ENCODE measurements at regions not wholly inside any gene's neighbourhood (a gene's known extent, or its start where the extent isn't known, plus 50 kb on each side); places are given as distances from the start of the nearest gene placed in this dataset.

DNA sequence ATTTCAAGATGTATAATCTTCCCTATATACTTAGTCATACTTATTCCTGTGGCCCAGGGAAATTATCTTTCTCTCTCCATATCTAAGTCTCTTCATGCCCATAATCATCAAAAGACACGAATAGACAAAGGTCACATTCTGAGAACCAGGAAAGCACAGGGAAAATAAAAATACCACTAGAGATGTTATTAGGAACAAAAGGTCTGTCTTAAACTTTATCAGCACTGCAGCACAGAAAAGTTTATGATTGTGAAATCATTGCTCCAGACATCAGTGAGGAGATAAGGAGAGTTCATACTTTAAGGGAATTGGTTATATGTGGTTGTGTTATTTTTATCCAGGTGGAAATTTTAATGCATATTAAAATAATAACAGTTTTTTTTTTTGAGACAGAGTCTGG lies 974.6 kb upstream of the CELF2 start:
- H3K27me3 Mint-ChIP-seq = peaks cover 2 to 10% of the 10 kb centered on the region in 2 donors
- no peak for DNase-seq
- no peak for ATAC-seq (replicated peaks in 1 of 4)
- Histone ChIP-seq H3K27me3 (replicated peaks in 1 of 2; ENCODE audit: control insufficient read depth in 2 of 2, extremely low read depth in 1 of 2, insufficient read depth in 2 of 2, low read length in 1 of 2) (no peaks in the 10 kb centered on the region), H3K36me3 (ENCODE audit: control insufficient read depth in 2 of 2, extremely low read depth in 1 of 2, insufficient read depth in 1 of 2, low read length in 1 of 2) (no peaks in the 10 kb centered on the region), H3K4me3 (ENCODE audit: control insufficient read depth in 1 of 2, extremely low read depth in 1 of 2, low read length in 1 of 2) (no peak overlapping the region), H3K4me1 (ENCODE audit: control insufficient read depth in 1 of 2, extremely low read depth in 1 of 2, insufficient read depth in 2 of 2, low read length in 2 of 2) (no peaks in the 10 kb centered on the region), H3K9me3 (no peaks in the 10 kb centered on the region), H3K27ac (ENCODE audit: low read length) (no peak overlapping the region)
- POLR2A ChIA-PET = no interaction called here
- H3K36me3 Mint-ChIP-seq = no peaks in the 10 kb centered on the region
- no peaks in the 10 kb centered on the region for H3K9me3 Mint-ChIP-seq
- H3K27ac Mint-ChIP-seq = no peak overlapping the region
- H3K4me3 Mint-ChIP-seq = no peak overlapping the region
- CTCF ChIA-PET = no interaction called here
- H3K4me1 Mint-ChIP-seq = no peaks in the 10 kb centered on the region
- no CpG with 5 or more reads among the region's 1 CpG for WGBS (ENCODE audit: insufficient coverage)

DNA sequence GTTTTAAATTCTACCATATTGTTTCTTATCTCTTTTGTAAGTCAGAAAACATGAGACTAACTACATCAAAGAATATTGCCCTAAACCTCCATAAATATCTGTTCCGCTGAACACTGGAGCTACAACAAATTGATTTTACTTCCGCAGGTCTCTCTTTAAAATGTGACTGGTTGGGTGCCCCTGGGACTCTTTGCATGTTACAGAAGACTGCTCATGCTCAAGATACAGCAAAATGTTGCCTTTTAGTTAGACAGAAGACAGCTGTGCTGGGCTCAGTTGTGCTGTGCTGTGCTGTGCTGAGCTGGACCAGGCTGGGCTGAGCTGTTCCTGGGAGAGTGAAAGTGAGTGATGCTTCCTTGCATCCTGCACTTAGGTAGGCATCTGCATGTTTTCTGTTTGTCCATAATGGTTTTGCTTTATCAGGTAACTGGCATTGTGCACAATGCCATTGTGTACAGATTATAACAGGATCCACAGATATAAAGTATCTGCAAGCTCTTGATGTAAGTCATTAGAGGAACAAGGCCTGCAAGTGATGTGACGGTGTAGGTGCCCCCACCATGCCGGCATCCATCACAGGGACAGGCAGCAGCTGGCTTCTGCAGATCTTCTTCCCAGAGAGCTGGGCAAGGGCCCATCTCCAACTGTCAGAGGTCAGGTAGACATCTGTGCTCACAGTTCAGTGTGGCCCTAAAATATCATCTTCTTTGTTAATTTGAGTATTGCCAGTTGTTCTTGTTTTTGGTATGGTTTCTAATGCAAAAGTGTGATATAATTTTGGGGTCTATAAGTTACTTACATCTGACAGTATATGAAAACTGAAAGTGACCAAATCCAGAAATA lies 972.5 kb upstream of the CELF2 start:
- Mint-ChIP-seq H3K4me3 (no peak overlapping the region), H3K27me3 (peaks cover 2 to 6% of the 10 kb centered on the region in 2 donors), H3K27ac (no peak overlapping the region), H3K36me3 (no peaks in the 10 kb centered on the region), H3K9me3 (no peaks in the 10 kb centered on the region), H3K4me1 (no peaks in the 10 kb centered on the region)
- DNase-seq (no peak), ATAC-seq (replicated peaks in 1 of 4) (no peak)
- no peaks in the 10 kb centered on the region for H3K4me1 ChIP-seq (ENCODE audit: control insufficient read depth in 1 of 2, extremely low read depth in 1 of 2, insufficient read depth in 2 of 2, low read length in 2 of 2)
- POLR2A ChIA-PET = no interaction called here
- H3K27me3 ChIP-seq (replicated peaks in 1 of 2; ENCODE audit: control insufficient read depth in 2 of 2, extremely low read depth in 1 of 2, insufficient read depth in 2 of 2, low read length in 1 of 2) = no peaks in the 10 kb centered on the region
- CTCF ChIA-PET = no interaction called here
- no peak overlapping the region for H3K27ac ChIP-seq (ENCODE audit: low read length)
- H3K4me3 ChIP-seq (ENCODE audit: control insufficient read depth in 1 of 2, extremely low read depth in 1 of 2, low read length in 1 of 2) = no peak overlapping the region
- H3K9me3 ChIP-seq = no peaks in the 10 kb centered on the region
- 100% methylated on average over 4 of the region's 4 CpGs for WGBS (ENCODE audit: insufficient coverage)
- no peaks in the 10 kb centered on the region for H3K36me3 ChIP-seq (ENCODE audit: control insufficient read depth in 2 of 2, extremely low read depth in 1 of 2, insufficient read depth in 1 of 2, low read length in 1 of 2)

DNA sequence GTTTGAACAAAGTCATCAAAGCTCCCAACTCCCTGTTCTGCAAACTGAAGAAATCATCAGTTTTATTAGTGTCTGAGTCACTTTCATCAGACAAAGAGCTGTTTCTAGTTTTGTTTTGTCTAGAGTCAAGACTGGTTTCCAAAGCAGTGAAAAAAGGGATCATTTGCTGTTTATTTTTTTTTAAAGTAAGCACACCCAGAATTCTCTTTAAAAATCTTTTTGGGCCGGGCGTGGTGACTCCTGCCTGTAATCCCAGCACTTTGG lies 972.0 kb upstream of the CELF2 start:
- Histone ChIP-seq H3K36me3 (ENCODE audit: control insufficient read depth in 2 of 2, extremely low read depth in 1 of 2, insufficient read depth in 1 of 2, low read length in 1 of 2) (no peaks in the 10 kb centered on the region), H3K4me3 (ENCODE audit: control insufficient read depth in 1 of 2, extremely low read depth in 1 of 2, low read length in 1 of 2) (no peak overlapping the region), H3K27ac (ENCODE audit: low read length) (no peak overlapping the region), H3K4me1 (ENCODE audit: control insufficient read depth in 1 of 2, extremely low read depth in 1 of 2, insufficient read depth in 2 of 2, low read length in 2 of 2) (no peaks in the 10 kb centered on the region), H3K9me3 (no peaks in the 10 kb centered on the region), H3K27me3 (replicated peaks in 1 of 2; ENCODE audit: control insufficient read depth in 2 of 2, extremely low read depth in 1 of 2, insufficient read depth in 2 of 2, low read length in 1 of 2) (no peaks in the 10 kb centered on the region)
- ATAC-seq (replicated peaks in 1 of 4) = no peak
- peaks cover 2 to 3% of the 10 kb centered on the region in 2 donors for H3K27me3 Mint-ChIP-seq
- no peak for DNase-seq
- H3K4me1 Mint-ChIP-seq = no peaks in the 10 kb centered on the region
- no peaks in the 10 kb centered on the region for H3K9me3 Mint-ChIP-seq
- H3K4me3 Mint-ChIP-seq = no peak overlapping the region
- H3K36me3 Mint-ChIP-seq = no peaks in the 10 kb centered on the region
- no CpG with 5 or more reads among the region's 2 CpGs for WGBS (ENCODE audit: insufficient coverage)
- ChIA-PET POLR2A (no interaction called here), CTCF (no interaction called here)
- H3K27ac Mint-ChIP-seq = no peak overlapping the region

DNA sequence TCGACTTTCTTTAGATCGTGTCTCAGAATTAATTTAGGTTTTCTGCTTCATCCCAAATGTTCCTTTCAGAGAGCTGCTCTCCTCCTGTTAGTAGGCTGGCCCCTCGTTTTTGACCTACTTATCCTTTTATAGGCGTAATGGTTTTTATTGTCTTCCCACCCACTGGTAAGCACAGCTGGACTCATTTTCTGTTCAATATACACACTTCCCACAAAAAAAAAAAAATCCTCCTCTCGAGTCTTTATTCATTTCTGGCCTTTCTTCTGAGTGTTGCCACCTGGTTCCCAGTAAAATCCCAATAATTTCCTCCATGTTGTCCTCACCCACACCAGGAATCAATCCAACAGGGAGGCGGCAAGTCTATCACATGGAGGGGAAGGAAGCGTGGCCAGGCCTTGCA lies 970.2 kb upstream of the CELF2 start:
- H3K36me3 Mint-ChIP-seq = no peaks in the 10 kb centered on the region
- peaks cover 3 to 7% of the 10 kb centered on the region in 2 donors for H3K27me3 Mint-ChIP-seq
- no peaks in the 10 kb centered on the region for H3K27me3 ChIP-seq (replicated peaks in 1 of 2; ENCODE audit: control insufficient read depth in 2 of 2, extremely low read depth in 1 of 2, insufficient read depth in 2 of 2, low read length in 1 of 2)
- H3K4me3 Mint-ChIP-seq = no peak overlapping the region
- H3K4me1 ChIP-seq (ENCODE audit: control insufficient read depth in 1 of 2, extremely low read depth in 1 of 2, insufficient read depth in 2 of 2, low read length in 2 of 2) = no peaks in the 10 kb centered on the region
- ChIA-PET CTCF (no interaction called here), POLR2A (no interaction called here)
- DNase-seq (no peak), ATAC-seq (replicated peaks in 1 of 4) (no peak)
- H3K4me1 Mint-ChIP-seq = no peaks in the 10 kb centered on the region
- WGBS (ENCODE audit: insufficient coverage) = 31% methylated on average over 2 of the region's 7 CpGs
- no peak overlapping the region for H3K27ac Mint-ChIP-seq
- H3K9me3 Mint-ChIP-seq = no peaks in the 10 kb centered on the region
- H3K36me3 ChIP-seq (ENCODE audit: control insufficient read depth in 2 of 2, extremely low read depth in 1 of 2, insufficient read depth in 1 of 2, low read length in 1 of 2) = no peaks in the 10 kb centered on the region
- H3K27ac ChIP-seq (ENCODE audit: low read length) = no peak overlapping the region
- H3K9me3 ChIP-seq = no peaks in the 10 kb centered on the region
- H3K4me3 ChIP-seq (ENCODE audit: control insufficient read depth in 1 of 2, extremely low read depth in 1 of 2, low read length in 1 of 2) = no peak overlapping the region

DNA sequence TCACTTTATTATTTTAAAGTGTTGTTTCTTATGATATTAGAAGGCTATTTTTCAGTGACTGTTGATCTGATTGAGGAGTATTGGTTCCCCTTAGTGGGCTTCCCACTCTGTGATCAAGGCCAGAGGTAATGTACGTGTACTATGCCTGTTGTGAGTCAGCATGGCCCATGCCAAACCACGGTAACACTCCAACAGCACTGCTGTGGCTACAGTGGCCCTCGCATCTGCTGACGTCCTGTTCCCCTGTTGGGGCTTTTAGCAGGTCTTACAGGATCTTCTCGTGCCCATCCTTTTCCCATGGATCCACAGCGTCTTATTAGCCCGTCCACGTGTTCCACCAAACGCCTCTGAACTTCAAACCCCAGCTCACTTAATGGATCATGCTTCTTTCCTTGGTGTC lies 964.6 kb upstream of the CELF2 start:
- Histone ChIP-seq H3K27me3 (replicated peaks in 1 of 2; ENCODE audit: control insufficient read depth in 2 of 2, extremely low read depth in 1 of 2, insufficient read depth in 2 of 2, low read length in 1 of 2) (no peaks in the 10 kb centered on the region), H3K27ac (ENCODE audit: low read length) (no peak overlapping the region), H3K4me3 (ENCODE audit: control insufficient read depth in 1 of 2, extremely low read depth in 1 of 2, low read length in 1 of 2) (no peak overlapping the region), H3K4me1 (ENCODE audit: control insufficient read depth in 1 of 2, extremely low read depth in 1 of 2, insufficient read depth in 2 of 2, low read length in 2 of 2) (no peaks in the 10 kb centered on the region), H3K36me3 (ENCODE audit: control insufficient read depth in 2 of 2, extremely low read depth in 1 of 2, insufficient read depth in 1 of 2, low read length in 1 of 2) (no peaks in the 10 kb centered on the region), H3K9me3 (no peaks in the 10 kb centered on the region)
- ATAC-seq (replicated peaks in 1 of 4) (no peak), DNase-seq (no peak)
- Mint-ChIP-seq H3K4me1 (no peaks in the 10 kb centered on the region), H3K36me3 (no peaks in the 10 kb centered on the region), H3K27me3 (peaks cover 11 to 14% of the 10 kb centered on the region in 2 donors), H3K4me3 (no peak overlapping the region), H3K27ac (no peak overlapping the region), H3K9me3 (no peaks in the 10 kb centered on the region)
- ChIA-PET CTCF (no interaction called here), POLR2A (no interaction called here)
- WGBS (ENCODE audit: insufficient coverage) = 82% methylated on average over 5 of the region's 9 CpGs

DNA sequence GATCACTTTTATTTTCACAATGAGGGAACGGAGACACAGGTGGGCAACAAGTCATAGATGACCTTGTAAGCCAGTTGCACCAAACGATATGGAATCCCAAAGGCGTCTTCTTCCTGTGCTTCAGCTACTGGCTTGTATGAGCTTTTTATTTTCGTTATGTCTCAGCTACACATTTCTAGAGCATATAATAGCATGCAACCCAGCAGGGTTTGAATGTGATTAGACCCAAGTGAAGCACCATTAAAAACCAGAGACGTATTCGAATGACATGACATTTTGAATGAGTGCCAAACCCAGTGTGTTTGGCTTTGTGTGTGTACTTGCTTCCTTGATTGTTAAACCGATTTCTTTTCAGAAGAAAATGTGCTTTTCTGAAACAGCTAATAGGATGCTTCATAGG lies 963.2 kb upstream of the CELF2 start:
- ATAC-seq (replicated peaks in 1 of 4) = no peak
- H3K4me3 Mint-ChIP-seq = no peak overlapping the region
- H3K27me3 ChIP-seq (replicated peaks in 1 of 2; ENCODE audit: control insufficient read depth in 2 of 2, extremely low read depth in 1 of 2, insufficient read depth in 2 of 2, low read length in 1 of 2) = no peaks in the 10 kb centered on the region
- ChIA-PET POLR2A (no interaction called here), CTCF (no interaction called here)
- H3K36me3 Mint-ChIP-seq = no peaks in the 10 kb centered on the region
- no peaks in the 10 kb centered on the region for H3K4me1 ChIP-seq (ENCODE audit: control insufficient read depth in 1 of 2, extremely low read depth in 1 of 2, insufficient read depth in 2 of 2, low read length in 2 of 2)
- no peak for DNase-seq
- H3K9me3 Mint-ChIP-seq = no peaks in the 10 kb centered on the region
- no peak overlapping the region for H3K27ac Mint-ChIP-seq
- no peak overlapping the region for H3K4me3 ChIP-seq (ENCODE audit: control insufficient read depth in 1 of 2, extremely low read depth in 1 of 2, low read length in 1 of 2)
- no peaks in the 10 kb centered on the region for H3K36me3 ChIP-seq (ENCODE audit: control insufficient read depth in 2 of 2, extremely low read depth in 1 of 2, insufficient read depth in 1 of 2, low read length in 1 of 2)
- peaks cover 15 to 17% of the 10 kb centered on the region in 2 donors for H3K27me3 Mint-ChIP-seq
- no peaks in the 10 kb centered on the region for H3K9me3 ChIP-seq
- 93% methylated on average over 3 of the region's 7 CpGs for WGBS (ENCODE audit: insufficient coverage)
- H3K4me1 Mint-ChIP-seq = no peaks in the 10 kb centered on the region
- no peak overlapping the region for H3K27ac ChIP-seq (ENCODE audit: low read length)
